Activated CD4-positive, alpha-beta memory T cell treated with anti-CD3 and anti-CD28 coated beads for 36 hours (primary cell): ENCODE measurements at regions not wholly inside any gene's neighbourhood (a gene's known extent, or its start where the extent isn't known, plus 50 kb on each side); places are given as distances from the start of the nearest gene placed in this dataset.

ENCODE experiments used
- CTCF ChIA-PET: fragments of 350-600 bp; sonication (Branson Sonifier 250); formaldehyde crosslinking; loops from one replicate; lab custom pipeline; 2021; ENCODE audit warnings: antibody characterized with exemption, inconsistent platforms; lab: Charles Lee
- POLR2A ChIA-PET: fragments of 350-600 bp; sonication (Branson Sonifier 250); formaldehyde crosslinking; loops from one replicate; lab custom pipeline; 2021; ENCODE audit warnings: antibody characterized with exemption; lab: Charles Lee
- DNase-seq: peaks from one replicate; pipeline ENCODE4 v3.0.0-alpha.2; 2020
- H3K27ac Mint-ChIP-seq: one replicate; pipeline ENCODE4 v1.8.0; 2021; ENCODE audit warnings: mixed read lengths
- H3K27me3 Mint-ChIP-seq: one replicate; pipeline ENCODE4 v1.8.0; 2021; ENCODE audit warnings: mixed read lengths
- H3K36me3 Mint-ChIP-seq: one replicate; pipeline ENCODE4 v1.8.0; 2021; ENCODE audit warnings: mixed read lengths
- H3K4me1 Mint-ChIP-seq: one replicate; pipeline ENCODE4 v1.8.0; 2021; ENCODE audit warnings: low read depth, mixed read lengths
- H3K4me3 Mint-ChIP-seq: one replicate; pipeline ENCODE4 v1.8.0; 2021; ENCODE audit warnings: mild to moderate bottlenecking, mixed read lengths
- H3K9me3 Mint-ChIP-seq: one replicate; pipeline ENCODE4 v1.8.0; 2021; ENCODE audit warnings: mixed read lengths
- intact Hi-C: fragments of 100-400 bp; cut with micrococcal nuclease; formaldehyde crosslinking; loops from one replicate; pipeline ENCODE4 v1.15.1; 2023

- Mint-ChIP-seq H3K9me3 (peaks cover 12% of the 10 kb centered on the region), H3K4me3 (no peak overlapping the region), H3K36me3 (no peaks in the 10 kb centered on the region), H3K27ac (no peak overlapping the region), H3K27me3 (no peaks in the 10 kb centered on the region), H3K4me1 (peaks cover 4% of the 10 kb centered on the region)
- DNase-seq, result peak; percentile 7
- ChIA-PET CTCF (interaction anchor here (0.5 to 17.1 kb wide), 18 partner anchors 9 to 383 kb away, joined by 3 to 271 read pairs (median 3); partner anchors contain the start of gene GSE1), POLR2A (no interaction called here)
- intact Hi-C loops, result no loop called here
These were observed 197.7 kb upstream of the GSE1 start for GRCh38 chr16:85415196-85416090.

- ChIA-PET POLR2A (no interaction called here), CTCF (interaction anchor here (0.5 to 17.1 kb wide), 18 partner anchors 8 to 382 kb away, joined by 3 to 271 read pairs (median 3); partner anchors contain the start of gene GSE1)
- H3K27me3 Mint-ChIP-seq, result no peaks in the 10 kb centered on the region
- intact Hi-C loops, result no loop called here
- no peak overlapping the region for H3K4me3 Mint-ChIP-seq
- no peaks in the 10 kb centered on the region for H3K36me3 Mint-ChIP-seq
- DNase-seq, result peak; percentile 87
- no peak overlapping the region for H3K27ac Mint-ChIP-seq
- H3K4me1 Mint-ChIP-seq, result peaks cover 6% of the 10 kb centered on the region
- peaks cover 12% of the 10 kb centered on the region for H3K9me3 Mint-ChIP-seq
These were observed 196.7 kb upstream of the GSE1 start for GRCh38 chr16:85416228-85417109.

GRCh38 chr16:85417156-85417860 is 195.8 kb upstream of the GSE1 start:
- POLR2A ChIA-PET, result no interaction called here
- DNase-seq, result peak; percentile 7
- intact Hi-C loops, result no loop called here
- H3K27ac Mint-ChIP-seq, result no peak overlapping the region
- H3K4me3 Mint-ChIP-seq, result no peak overlapping the region
- peaks cover 6% of the 10 kb centered on the region for H3K4me1 Mint-ChIP-seq
- no peaks in the 10 kb centered on the region for H3K36me3 Mint-ChIP-seq
- no peaks in the 10 kb centered on the region for H3K27me3 Mint-ChIP-seq
- CTCF ChIA-PET, result interaction anchor here (17.1 kb wide), 1 partner anchor 195 kb away, joined by 271 read pairs; the partner anchor contains the start of gene GSE1
- peaks cover 12% of the 10 kb centered on the region for H3K9me3 Mint-ChIP-seq

- Mint-ChIP-seq H3K4me1 (peaks cover 5% of the 10 kb centered on the region), H3K9me3 (peaks cover 4% of the 10 kb centered on the region), H3K4me3 (no peak overlapping the region), H3K27ac (no peak overlapping the region), H3K27me3 (no peaks in the 10 kb centered on the region), H3K36me3 (no peaks in the 10 kb centered on the region)
- DNase-seq, result peak; percentile 6
- ChIA-PET POLR2A (no interaction called here), CTCF (interaction anchor here (0.6 to 17.1 kb wide), 6 partner anchors 13 to 215 kb away, joined by 3 to 271 read pairs (median 4); partner anchors contain the start of gene GSE1)
- intact Hi-C loops, result no loop called here
These were observed 194.1 kb upstream of the GSE1 start for GRCh38 chr16:85418978-85419491.

GRCh38 chr16:85419503-85420408 is 193.4 kb upstream of the GSE1 start:
- H3K4me1 Mint-ChIP-seq, result peaks cover 2% of the 10 kb centered on the region
- H3K4me3 Mint-ChIP-seq, result no peak overlapping the region
- no peaks in the 10 kb centered on the region for H3K27me3 Mint-ChIP-seq
- no peak overlapping the region for H3K27ac Mint-ChIP-seq
- intact Hi-C loops, result loop anchor here (1.0 to 5.0 kb wide), 2 partner anchors 138 to 191 kb away; no protein-coding TSS in a partner anchor
- ChIA-PET CTCF (interaction anchor here (0.6 to 17.1 kb wide), 23 partner anchors 12 to 333 kb away, joined by 3 to 271 read pairs (median 4); partner anchors contain the start of gene GSE1), POLR2A (no interaction called here)
- H3K36me3 Mint-ChIP-seq, result no peaks in the 10 kb centered on the region
- no peaks in the 10 kb centered on the region for H3K9me3 Mint-ChIP-seq
- DNase-seq, result peak; percentile 4

- Mint-ChIP-seq H3K27me3 (peaks cover 4% of the 10 kb centered on the region), H3K9me3 (no peaks in the 10 kb centered on the region), H3K4me3 (no peak overlapping the region), H3K27ac (no peak overlapping the region), H3K4me1 (peaks cover 2% of the 10 kb centered on the region), H3K36me3 (no peaks in the 10 kb centered on the region)
- ChIA-PET CTCF (interaction anchor here (0.7 to 17.1 kb wide), 25 partner anchors 11 to 334 kb away, joined by 3 to 271 read pairs (median 4); partner anchors contain the start of gene GSE1), POLR2A (no interaction called here)
- DNase-seq, result peak; percentile 78
- intact Hi-C loops, result loop anchor here (1.0 to 5.0 kb wide), 2 partner anchors 137 to 190 kb away; no protein-coding TSS in a partner anchor
These were observed 192.4 kb upstream of the GSE1 start for GRCh38 chr16:85420501-85421337.

GRCh38 chr16:85421338-85422195 is 191.6 kb upstream of the GSE1 start:
- Mint-ChIP-seq H3K4me3 (no peak overlapping the region), H3K36me3 (no peaks in the 10 kb centered on the region), H3K27ac (no peak overlapping the region), H3K4me1 (peaks cover 2% of the 10 kb centered on the region), H3K27me3 (peaks cover 4% of the 10 kb centered on the region), H3K9me3 (no peaks in the 10 kb centered on the region)
- ChIA-PET CTCF (interaction anchor here (0.6 to 17.1 kb wide), 19 partner anchors 10 to 634 kb away, joined by 3 to 271 read pairs (median 4); partner anchors contain the start of gene GSE1), POLR2A (no interaction called here)
- intact Hi-C loops, result loop anchor here (5.0 kb wide), 1 partner anchor 136 kb away; no protein-coding TSS in a partner anchor
- DNase-seq, result peak; percentile 7

- ChIA-PET POLR2A (no interaction called here), CTCF (interaction anchor here (0.6 to 17.1 kb wide), 8 partner anchors 19 to 635 kb away, joined by 3 to 271 read pairs (median 4); partner anchors contain the start of gene GSE1)
- no peak overlapping the region for H3K27ac Mint-ChIP-seq
- no peaks in the 10 kb centered on the region for H3K9me3 Mint-ChIP-seq
- peak; percentile 4 for DNase-seq
- intact Hi-C loops, result loop anchor here (5.0 kb wide), 1 partner anchor 135 kb away; no protein-coding TSS in a partner anchor
- peaks cover 2% of the 10 kb centered on the region for H3K4me1 Mint-ChIP-seq
- H3K27me3 Mint-ChIP-seq, result peaks cover 4% of the 10 kb centered on the region
- no peak overlapping the region for H3K4me3 Mint-ChIP-seq
- H3K36me3 Mint-ChIP-seq, result no peaks in the 10 kb centered on the region
These were observed 190.9 kb upstream of the GSE1 start for GRCh38 chr16:85422196-85422631.
